Upper lobe of left lung (tissue), 4 donors: ENCODE measurements at regions not wholly inside any gene's neighbourhood (a gene's known extent, or its start where the extent isn't known, plus 50 kb on each side); places are given as distances from the start of the nearest gene placed in this dataset.

Experiments used
- POLR2AphosphoS5 ChIP-seq, 2 donors: sonication (generic); formaldehyde crosslinking; IDR thresholded peaks; one replicate each; pipeline ENCODE4 v1.5.1; 2017; ENCODE audit warnings: antibody characterized with exemption in 2 of 2
- TF ChIP-seq, protein P1 (sequence below), 6 experiments: fragments of 450-650 bp in 4 of 6; fragments of 200-600 bp in 2 of 6; sonication (generic) in 2 of 6; IDR thresholded peaks; one replicate each; pipeline ENCODE4 v1.5.1; 2016 to 2019; ENCODE audit warnings: antibody characterized with exemption in 6 of 6

DNA sequence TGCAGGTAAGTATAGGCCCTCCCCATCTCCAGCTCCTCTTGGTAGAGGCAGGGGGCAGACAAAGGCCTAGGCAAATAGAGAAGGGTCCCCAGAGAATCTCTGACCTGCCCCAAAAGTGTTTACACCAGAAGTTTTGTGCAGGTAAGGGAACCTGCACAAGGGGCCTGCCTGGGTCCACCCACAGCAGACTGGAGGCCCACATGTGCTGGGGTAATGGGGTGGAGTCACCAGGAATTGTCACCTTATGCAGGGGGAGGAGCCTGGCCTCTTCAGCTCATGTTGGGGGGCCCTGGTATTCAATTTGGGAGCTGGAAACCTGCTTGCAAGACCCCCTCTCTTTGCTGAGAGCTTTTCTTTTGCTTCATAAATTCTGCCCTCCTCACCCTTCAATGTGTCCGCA, 302.7 kb downstream of the ZEB1 start:
- TF ChIP-seq, protein P1, sequence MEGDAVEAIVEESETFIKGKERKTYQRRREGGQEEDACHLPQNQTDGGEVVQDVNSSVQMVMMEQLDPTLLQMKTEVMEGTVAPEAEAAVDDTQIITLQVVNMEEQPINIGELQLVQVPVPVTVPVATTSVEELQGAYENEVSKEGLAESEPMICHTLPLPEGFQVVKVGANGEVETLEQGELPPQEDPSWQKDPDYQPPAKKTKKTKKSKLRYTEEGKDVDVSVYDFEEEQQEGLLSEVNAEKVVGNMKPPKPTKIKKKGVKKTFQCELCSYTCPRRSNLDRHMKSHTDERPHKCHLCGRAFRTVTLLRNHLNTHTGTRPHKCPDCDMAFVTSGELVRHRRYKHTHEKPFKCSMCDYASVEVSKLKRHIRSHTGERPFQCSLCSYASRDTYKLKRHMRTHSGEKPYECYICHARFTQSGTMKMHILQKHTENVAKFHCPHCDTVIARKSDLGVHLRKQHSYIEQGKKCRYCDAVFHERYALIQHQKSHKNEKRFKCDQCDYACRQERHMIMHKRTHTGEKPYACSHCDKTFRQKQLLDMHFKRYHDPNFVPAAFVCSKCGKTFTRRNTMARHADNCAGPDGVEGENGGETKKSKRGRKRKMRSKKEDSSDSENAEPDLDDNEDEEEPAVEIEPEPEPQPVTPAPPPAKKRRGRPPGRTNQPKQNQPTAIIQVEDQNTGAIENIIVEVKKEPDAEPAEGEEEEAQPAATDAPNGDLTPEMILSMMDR (IDR thresholded peaks at IDR 0.05) = no peak
- TF ChIP-seq POLR2AphosphoS5 (IDR thresholded peaks at IDR 0.05) = no peak
